H54 (cell line): ENCODE measurements at regions not wholly inside any gene's neighbourhood (a gene's known extent, or its start where the extent isn't known, plus 50 kb on each side); places are given as distances from the start of the nearest gene placed in this dataset.

Experiments used
- DNase-seq: peaks from one replicate; pipeline ENCODE4 v3.0.0; 2011; ENCODE audit warnings: low spot score, mixed read lengths; ENCODE audit not compliant: insufficient read length
- FAIRE-seq: peaks from 3 replicates; lab custom pipeline; 2011; peaks lifted over from hg19 to GRCh38; lab: Jason Lieb, UNC
- POLR2A ChIP-seq: IDR thresholded peaks from 2 replicates; pipeline ENCODE4 v1.6.1; 2011; ENCODE audit warnings: low read depth, mild to moderate bottlenecking, low read length

DNA sequence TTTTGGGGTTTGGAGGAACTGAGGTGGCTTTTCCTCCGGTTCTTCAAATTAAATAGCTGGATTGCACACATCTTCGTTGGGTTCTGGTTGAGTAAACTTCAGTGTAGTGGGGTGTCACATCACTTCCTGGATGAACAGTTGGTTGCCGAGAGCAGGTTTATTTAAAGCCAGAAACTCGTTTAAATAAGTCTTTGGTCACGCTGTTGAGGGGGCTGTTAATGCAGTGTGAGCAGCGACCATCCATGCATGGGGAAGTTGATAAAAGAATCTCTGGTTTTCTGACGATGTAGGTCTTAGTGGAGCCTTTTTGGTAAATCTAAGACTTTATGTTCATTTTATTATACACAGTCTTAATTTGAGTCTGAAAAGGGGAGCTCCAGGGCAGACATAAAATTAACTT lies 351.2 kb upstream of the ARGLU1 start:
- no peak for TF ChIP-seq POLR2A
- DNase-seq (no peak), FAIRE-seq (peak; percentile 23)

DNA sequence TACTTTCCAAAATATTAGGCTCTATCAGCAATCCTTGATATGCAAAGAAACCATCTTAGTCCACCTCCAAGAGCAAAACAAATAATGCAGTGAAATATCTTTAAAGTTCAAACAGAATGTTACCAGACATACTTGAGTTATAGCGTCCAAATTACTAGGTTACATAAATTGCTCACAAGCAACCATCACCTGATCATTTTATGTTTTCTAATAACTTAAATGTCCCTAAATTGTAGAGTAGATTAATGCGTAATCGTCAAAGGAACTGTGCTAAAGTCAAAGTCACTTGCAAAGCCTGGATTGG lies 350.6 kb upstream of the ARGLU1 start:
- DNase-seq: no peak
- TF ChIP-seq POLR2A: no peak
- no peak for FAIRE-seq

GRCh38 chr13:106917673-106918556 lies 350.0 kb upstream of the ARGLU1 start:
- no peak for TF ChIP-seq POLR2A
- peak; percentile 92 for FAIRE-seq
- DNase-seq: peak; percentile 96

- FAIRE-seq (no peak), DNase-seq (no peak)
- TF ChIP-seq POLR2A: no peak
These were observed 349.2 kb upstream of the ARGLU1 start for GRCh38 chr13:106917024-106917571.

- FAIRE-seq (peak; percentile 36), DNase-seq (no peak)
- TF ChIP-seq POLR2A: no peak
These were observed 348.5 kb upstream of the ARGLU1 start for GRCh38 chr13:106916329-106916976.

DNA sequence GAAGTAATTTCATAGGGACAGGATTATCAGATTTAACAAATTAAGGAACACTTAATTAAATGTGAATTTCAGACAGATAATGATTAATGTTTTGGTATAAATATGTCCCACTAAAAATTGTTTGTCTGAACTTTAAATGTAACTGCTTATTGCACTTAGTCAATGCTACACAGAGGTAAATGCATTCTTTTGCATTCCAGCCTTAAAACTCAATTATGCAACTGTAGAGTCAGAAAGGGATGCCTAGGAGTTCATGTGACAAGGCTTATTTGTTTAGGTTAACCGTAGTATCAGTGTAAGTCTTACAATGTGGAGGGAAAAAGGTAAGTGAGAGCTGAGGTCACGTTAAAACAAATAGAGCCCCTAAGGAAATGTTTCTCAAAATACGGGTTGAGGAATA lies 347.2 kb upstream of the ARGLU1 start:
- DNase-seq (no peak), FAIRE-seq (no peak)
- no peak for TF ChIP-seq POLR2A

DNA sequence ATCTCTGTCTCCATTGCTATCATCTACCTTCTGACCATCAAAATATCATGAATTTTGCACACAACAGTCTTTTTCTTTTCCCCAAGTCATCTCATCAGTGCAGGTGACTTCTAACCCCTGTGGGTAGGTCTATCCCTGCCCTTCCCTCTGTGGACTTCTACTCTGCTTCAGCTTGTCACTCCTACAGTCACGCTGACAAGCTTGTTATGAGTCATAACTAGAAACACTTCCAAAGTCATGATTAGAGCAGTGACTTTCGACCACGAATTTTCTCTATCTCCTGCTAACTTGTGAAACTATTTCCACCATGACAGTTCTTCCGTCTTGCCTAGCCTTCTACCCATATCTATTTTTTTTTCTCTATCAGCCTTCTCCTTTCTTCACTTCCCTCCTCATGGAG lies 343.7 kb upstream of the ARGLU1 start:
- no peak for TF ChIP-seq POLR2A
- FAIRE-seq (no peak), DNase-seq (no peak)

DNA sequence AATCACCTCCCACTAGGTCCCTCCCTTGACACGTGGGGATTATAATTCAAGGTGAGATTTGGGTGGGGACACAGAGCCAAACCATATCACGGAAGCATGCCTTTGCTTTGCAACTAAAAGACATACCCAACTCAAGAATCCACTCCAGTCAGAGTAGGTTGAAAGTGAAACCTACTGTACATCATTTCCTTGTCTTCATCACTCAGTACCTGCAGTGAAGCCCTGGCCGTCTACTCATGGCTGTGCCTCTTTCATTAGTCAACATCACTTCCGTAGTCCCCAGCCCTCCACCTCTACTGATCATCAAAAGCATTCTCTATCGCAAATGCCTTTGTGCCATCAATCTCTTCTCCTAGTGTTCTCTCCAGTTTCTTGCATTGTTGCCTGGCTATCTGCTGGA lies 343.1 kb upstream of the ARGLU1 start:
- no peak for TF ChIP-seq POLR2A
- FAIRE-seq: no peak
- DNase-seq: no peak

DNA sequence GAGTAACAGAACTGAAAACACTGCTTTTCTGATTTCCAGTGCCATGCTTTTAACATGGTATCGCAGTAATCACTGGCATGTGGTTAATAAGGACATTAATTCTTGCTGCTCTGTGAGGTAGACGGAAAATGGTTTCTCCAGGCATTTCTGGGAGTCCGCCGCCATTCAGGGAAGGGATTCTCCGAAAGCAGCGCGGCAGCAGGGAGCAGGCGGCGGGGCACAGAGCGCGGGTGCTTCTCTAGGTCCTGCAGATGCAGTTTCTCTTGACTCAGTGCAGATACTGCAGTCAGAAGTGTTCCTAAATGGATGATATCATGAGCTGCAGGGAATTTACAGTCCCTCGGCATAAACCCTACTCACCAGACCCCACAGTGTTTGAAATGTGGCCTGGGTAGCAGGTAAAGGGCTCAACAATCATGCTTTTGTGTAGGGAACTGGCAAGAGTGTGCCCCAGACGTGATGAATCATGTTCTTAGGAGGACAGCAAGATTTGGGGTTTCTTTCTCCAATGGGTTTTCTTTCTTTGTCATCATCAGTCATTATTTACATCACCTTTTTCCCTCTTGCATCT lies 338.6 kb upstream of the ARGLU1 start:
- DNase-seq (no peak), FAIRE-seq (no peak)
- no peak for TF ChIP-seq POLR2A

- no peak for TF ChIP-seq POLR2A
- no peak for DNase-seq
- peak; percentile 15 for FAIRE-seq
These were observed 337.6 kb upstream of the ARGLU1 start for GRCh38 chr13:106905380-106906162.

DNA sequence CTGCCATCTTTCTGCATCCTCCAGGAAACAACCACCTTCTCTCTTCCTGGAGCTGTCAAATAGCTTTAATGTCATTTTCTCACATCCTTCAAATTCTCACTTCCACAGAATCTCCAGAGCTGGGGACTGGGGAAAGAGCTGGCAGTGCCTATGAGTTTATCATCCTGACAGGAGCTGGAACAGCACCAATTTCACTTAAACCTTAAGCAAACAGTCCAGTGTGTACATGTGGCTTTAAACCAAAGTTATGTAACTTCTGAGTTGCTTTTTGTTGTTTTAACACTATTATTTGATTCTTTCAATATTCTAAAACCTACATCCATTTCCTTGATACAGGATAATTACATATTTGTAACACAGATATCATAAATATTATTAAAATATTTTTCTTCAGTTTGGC lies 331.5 kb upstream of the ARGLU1 start:
- DNase-seq: no peak
- no peak for FAIRE-seq
- no peak for TF ChIP-seq POLR2A

GRCh38 chr13:106898231-106898630 lies 330.3 kb upstream of the ARGLU1 start:
- DNase-seq (no peak), FAIRE-seq (no peak)
- no peak for TF ChIP-seq POLR2A

- DNase-seq: no peak
- FAIRE-seq: no peak
These were observed 320.2 kb upstream of the ARGLU1 start for GRCh38 chr13:106888148-106888547.

More at GRCh38 chr13:106888148-106888547, 320.2 kb upstream of the ARGLU1 start:
- no peak for TF ChIP-seq POLR2A
